Endothelial cell of umbilical vein (primary cell): ENCODE measurements at regions not wholly inside any gene's neighbourhood (a gene's known extent, or its start where the extent isn't known, plus 50 kb on each side); places are given as distances from the start of the nearest gene placed in this dataset.

Source experiments
- EZH2 ChIP-seq: IDR thresholded peaks from 2 replicates; pipeline ENCODE4 v1.6.1; 2012; ENCODE audit warnings: borderline replicate concordance, low read depth, mild to moderate bottlenecking, moderate library complexity, low read length, inconsistent platforms; ENCODE audit not compliant: severe bottlenecking
- FOS ChIP-seq: IDR thresholded peaks from 2 replicates; pipeline ENCODE4 v1.6.1; 2011; ENCODE audit warnings: mild to moderate bottlenecking, low read length, moderate library complexity, borderline replicate concordance; ENCODE audit not compliant: insufficient read depth
- MYC ChIP-seq: IDR thresholded peaks from one replicate; pipeline ENCODE4 v1.6.1; 2011; ENCODE audit warnings: mild to moderate bottlenecking, low read depth, low read length
- POLR2A ChIP-seq: IDR thresholded peaks from 2 replicates; pipeline ENCODE4 v1.6.1; 2012; ENCODE audit warnings: low read depth, mild to moderate bottlenecking, control low read depth, low read length
- POLR2AphosphoS5 ChIP-seq: IDR thresholded peaks from 2 replicates; pipeline ENCODE4 v1.6.1; 2012; ENCODE audit warnings: low read depth, mild to moderate bottlenecking, control low read depth, low read length, moderate library complexity; ENCODE audit not compliant: insufficient read depth
- TF ChIP-seq, protein P1 (sequence below), 2 donors: IDR thresholded peaks; 1 replicate in 1 of 2; 2 replicates in 1 of 2; pipeline ENCODE4 v1.5.1; 2011; ENCODE audit warnings: low read length in 2 of 2, mild to moderate bottlenecking in 2 of 2, moderate library complexity in 2 of 2, control low read depth in 1 of 2, inconsistent platforms in 1 of 2, low read depth in 1 of 2; ENCODE audit not compliant: insufficient read depth in 1 of 2; ENCODE audit errors: extremely low read depth in 1 of 2
- TF ChIP-seq, protein P2 (sequence below): IDR thresholded peaks from 2 replicates; pipeline ENCODE4 v1.6.1; 2011; ENCODE audit not compliant: insufficient read depth, insufficient read length

DNA sequence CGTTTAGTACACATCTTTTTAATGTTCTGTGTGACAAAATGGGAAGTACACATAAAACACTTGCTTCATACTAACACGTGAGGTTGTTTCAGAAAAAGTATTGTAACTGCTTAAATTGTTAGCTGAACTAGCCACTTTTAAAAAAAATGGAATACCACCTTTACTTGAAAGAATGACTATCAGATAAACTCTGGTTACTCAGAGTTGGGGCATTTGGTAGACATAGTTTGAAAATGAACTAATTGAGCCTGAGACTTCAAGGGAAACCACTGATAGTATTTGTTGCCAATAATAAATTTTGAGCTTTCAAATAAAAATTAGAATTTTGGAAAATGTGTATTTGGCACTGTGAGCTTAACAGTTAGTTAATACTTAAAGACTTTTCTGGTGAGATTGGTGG lies 103.0 kb upstream of the FBXO11 start:
- TF ChIP-seq, protein P1, sequence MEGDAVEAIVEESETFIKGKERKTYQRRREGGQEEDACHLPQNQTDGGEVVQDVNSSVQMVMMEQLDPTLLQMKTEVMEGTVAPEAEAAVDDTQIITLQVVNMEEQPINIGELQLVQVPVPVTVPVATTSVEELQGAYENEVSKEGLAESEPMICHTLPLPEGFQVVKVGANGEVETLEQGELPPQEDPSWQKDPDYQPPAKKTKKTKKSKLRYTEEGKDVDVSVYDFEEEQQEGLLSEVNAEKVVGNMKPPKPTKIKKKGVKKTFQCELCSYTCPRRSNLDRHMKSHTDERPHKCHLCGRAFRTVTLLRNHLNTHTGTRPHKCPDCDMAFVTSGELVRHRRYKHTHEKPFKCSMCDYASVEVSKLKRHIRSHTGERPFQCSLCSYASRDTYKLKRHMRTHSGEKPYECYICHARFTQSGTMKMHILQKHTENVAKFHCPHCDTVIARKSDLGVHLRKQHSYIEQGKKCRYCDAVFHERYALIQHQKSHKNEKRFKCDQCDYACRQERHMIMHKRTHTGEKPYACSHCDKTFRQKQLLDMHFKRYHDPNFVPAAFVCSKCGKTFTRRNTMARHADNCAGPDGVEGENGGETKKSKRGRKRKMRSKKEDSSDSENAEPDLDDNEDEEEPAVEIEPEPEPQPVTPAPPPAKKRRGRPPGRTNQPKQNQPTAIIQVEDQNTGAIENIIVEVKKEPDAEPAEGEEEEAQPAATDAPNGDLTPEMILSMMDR (IDR thresholded peaks at IDR 0.05; ENCODE audit: extremely low read depth in 1 of 2, insufficient read depth in 1 of 2, low read depth in 1 of 2, low read length in 2 of 2) = no peak
- no peak for TF ChIP-seq MYC
- no peak for TF ChIP-seq POLR2AphosphoS5
- TF ChIP-seq POLR2A = no peak
- no peak for TF ChIP-seq FOS
- no peak for TF ChIP-seq EZH2
- TF ChIP-seq, protein P2, sequence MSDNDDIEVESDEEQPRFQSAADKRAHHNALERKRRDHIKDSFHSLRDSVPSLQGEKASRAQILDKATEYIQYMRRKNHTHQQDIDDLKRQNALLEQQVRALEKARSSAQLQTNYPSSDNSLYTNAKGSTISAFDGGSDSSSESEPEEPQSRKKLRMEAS = no peak
